Brain microvascular endothelial cell (primary cell): ENCODE measurements at regions not wholly inside any gene's neighbourhood (a gene's known extent, or its start where the extent isn't known, plus 50 kb on each side); places are given as distances from the start of the nearest gene placed in this dataset.

Experiments used
- DNase-seq: peaks from one replicate; pipeline ENCODE4 v3.0.0-alpha.2; 2020
- H3K27ac ChIP-seq: fragments of 250-450 bp; sonication (Bioruptor Pico); 2 replicates; pipeline ENCODE4 v1.5.1; 2020; ENCODE audit warnings: mild to moderate bottlenecking, moderate library complexity
- H3K27me3 ChIP-seq: fragments of 250-450 bp; sonication (Bioruptor Pico); replicated peaks from 2 replicates; pipeline ENCODE4 v1.5.1; 2020; ENCODE audit warnings: mild to moderate bottlenecking
- H3K36me3 ChIP-seq: fragments of 250-450 bp; sonication (Bioruptor Pico); replicated peaks from 2 replicates; pipeline ENCODE4 v1.5.1; 2020; ENCODE audit warnings: mild to moderate bottlenecking
- H3K4me3 ChIP-seq: 2 replicates; pipeline ENCODE4 v1.5.1; 2011; ENCODE audit warnings: low read depth, mild to moderate bottlenecking, control low read depth, low read length, moderate library complexity
- in situ Hi-C: cut with HindIII; loops from 2 replicates; pipeline ENCODE4 v1.10.0; 2017; ENCODE audit warnings: low sequenced_read_pairs, low pct_ligation_motif_present
- TF ChIP-seq, protein P1 (sequence below): IDR thresholded peaks from 2 replicates; pipeline ENCODE4 v1.5.1; 2011; ENCODE audit warnings: low read depth, mild to moderate bottlenecking, moderate library complexity, low read length, control low read depth, inconsistent platforms; ENCODE audit errors: missing control alignments

GRCh38 chr1:82695443-82695842, 894.7 kb downstream of the ADGRL2 start:
- no peak overlapping the region for H3K4me3 ChIP-seq
- no peak for DNase-seq
- H3K27me3 ChIP-seq, result no peaks in the 10 kb centered on the region
- TF ChIP-seq, protein P1, sequence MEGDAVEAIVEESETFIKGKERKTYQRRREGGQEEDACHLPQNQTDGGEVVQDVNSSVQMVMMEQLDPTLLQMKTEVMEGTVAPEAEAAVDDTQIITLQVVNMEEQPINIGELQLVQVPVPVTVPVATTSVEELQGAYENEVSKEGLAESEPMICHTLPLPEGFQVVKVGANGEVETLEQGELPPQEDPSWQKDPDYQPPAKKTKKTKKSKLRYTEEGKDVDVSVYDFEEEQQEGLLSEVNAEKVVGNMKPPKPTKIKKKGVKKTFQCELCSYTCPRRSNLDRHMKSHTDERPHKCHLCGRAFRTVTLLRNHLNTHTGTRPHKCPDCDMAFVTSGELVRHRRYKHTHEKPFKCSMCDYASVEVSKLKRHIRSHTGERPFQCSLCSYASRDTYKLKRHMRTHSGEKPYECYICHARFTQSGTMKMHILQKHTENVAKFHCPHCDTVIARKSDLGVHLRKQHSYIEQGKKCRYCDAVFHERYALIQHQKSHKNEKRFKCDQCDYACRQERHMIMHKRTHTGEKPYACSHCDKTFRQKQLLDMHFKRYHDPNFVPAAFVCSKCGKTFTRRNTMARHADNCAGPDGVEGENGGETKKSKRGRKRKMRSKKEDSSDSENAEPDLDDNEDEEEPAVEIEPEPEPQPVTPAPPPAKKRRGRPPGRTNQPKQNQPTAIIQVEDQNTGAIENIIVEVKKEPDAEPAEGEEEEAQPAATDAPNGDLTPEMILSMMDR, result no peak
- no peaks in the 10 kb centered on the region for H3K36me3 ChIP-seq
- in situ Hi-C loops, result no loop called here
- no peak overlapping the region for H3K27ac ChIP-seq

GRCh38 chr1:82690411-82690810, 889.7 kb downstream of the ADGRL2 start:
- Histone ChIP-seq H3K4me3 (no peak overlapping the region), H3K27ac (no peak overlapping the region), H3K27me3 (no peaks in the 10 kb centered on the region), H3K36me3 (no peaks in the 10 kb centered on the region)
- TF ChIP-seq, protein P1, result no peak
- in situ Hi-C loops, result no loop called here
- no peak for DNase-seq

DNA sequence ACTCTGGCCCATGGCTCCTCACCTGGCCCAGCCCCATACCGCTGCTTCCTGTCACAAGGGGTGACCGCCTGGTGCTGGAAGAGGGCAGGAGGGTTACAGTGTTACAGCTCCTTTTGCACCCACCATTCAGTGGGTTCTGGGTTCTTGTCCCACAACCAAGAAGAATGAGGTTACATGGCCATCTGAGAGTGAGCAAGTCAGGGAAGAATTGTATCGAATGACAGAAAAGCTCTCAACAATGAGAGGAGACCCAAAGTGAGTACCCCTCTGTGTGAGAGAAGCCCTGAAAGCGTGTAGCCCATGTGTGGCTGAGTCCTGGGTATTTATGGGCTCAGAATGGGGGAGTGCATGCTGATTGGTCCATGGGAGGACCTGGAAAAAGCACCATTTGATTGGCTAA, 888.5 kb downstream of the ADGRL2 start:
- TF ChIP-seq, protein P1, result no peak
- in situ Hi-C loops, result no loop called here
- H3K27ac ChIP-seq, result no peak overlapping the region

GRCh38 chr1:82686774-82687173, 886.0 kb downstream of the ADGRL2 start:
- TF ChIP-seq, protein P1, result no peak

More for the DNA sequence above, 888.5 kb downstream of the ADGRL2 start:
- Histone ChIP-seq H3K4me3 (no peak overlapping the region), H3K27me3 (no peaks in the 10 kb centered on the region), H3K36me3 (no peaks in the 10 kb centered on the region)
- no peak for DNase-seq

GRCh38 chr1:82646888-82647287, 846.2 kb downstream of the ADGRL2 start:
- no peak for DNase-seq
- Histone ChIP-seq H3K27me3 (no peaks in the 10 kb centered on the region), H3K36me3 (no peaks in the 10 kb centered on the region), H3K4me3 (no peak overlapping the region), H3K27ac (no peak overlapping the region)
- TF ChIP-seq, protein P1, result no peak
- in situ Hi-C loops, result no loop called here

More at GRCh38 chr1:82686774-82687173, 886.0 kb downstream of the ADGRL2 start:
- Histone ChIP-seq H3K4me3 (no peak overlapping the region), H3K27ac (no peak overlapping the region), H3K36me3 (no peaks in the 10 kb centered on the region), H3K27me3 (no peaks in the 10 kb centered on the region)
- in situ Hi-C loops, result no loop called here
- no peak for DNase-seq

DNA sequence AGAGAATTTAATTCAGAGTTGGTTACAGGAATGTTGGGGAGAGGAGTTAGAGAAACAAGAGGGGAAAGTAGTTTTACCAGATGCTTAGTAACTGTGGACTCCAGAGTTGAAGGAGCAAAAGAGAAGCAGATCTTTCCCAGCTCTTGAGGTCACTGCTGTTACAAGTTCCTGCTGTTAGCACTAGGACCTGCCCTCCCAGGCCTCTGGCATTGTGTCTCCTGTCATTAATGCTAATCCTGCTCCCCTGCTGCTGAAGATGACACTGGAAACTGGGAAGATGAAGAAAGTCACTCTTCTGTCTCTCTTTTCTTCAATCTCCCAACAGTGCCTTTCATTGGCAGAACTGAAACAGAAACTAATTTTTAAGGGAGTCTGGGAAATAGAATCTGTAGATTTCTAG, 845.6 kb downstream of the ADGRL2 start:
- no peak for DNase-seq
- no peak overlapping the region for H3K27ac ChIP-seq
- H3K36me3 ChIP-seq, result no peaks in the 10 kb centered on the region
- H3K4me3 ChIP-seq, result no peak overlapping the region
- in situ Hi-C loops, result no loop called here
- H3K27me3 ChIP-seq, result no peaks in the 10 kb centered on the region
- TF ChIP-seq, protein P1, result no peak
